ENCODE measurements at regions not wholly inside any gene's neighbourhood (a gene's known extent, or its start where the extent isn't known, plus 50 kb on each side); places are given as distances from the start of the nearest gene placed in this dataset.

GRCh38 chr9:107064378-107064777 is 201.4 kb downstream of the ZNF462 start:
- DNase-seq, result no peak

GRCh38 chr9:107065549-107065948 is 202.6 kb downstream of the ZNF462 start:
- no peak for DNase-seq

DNA sequence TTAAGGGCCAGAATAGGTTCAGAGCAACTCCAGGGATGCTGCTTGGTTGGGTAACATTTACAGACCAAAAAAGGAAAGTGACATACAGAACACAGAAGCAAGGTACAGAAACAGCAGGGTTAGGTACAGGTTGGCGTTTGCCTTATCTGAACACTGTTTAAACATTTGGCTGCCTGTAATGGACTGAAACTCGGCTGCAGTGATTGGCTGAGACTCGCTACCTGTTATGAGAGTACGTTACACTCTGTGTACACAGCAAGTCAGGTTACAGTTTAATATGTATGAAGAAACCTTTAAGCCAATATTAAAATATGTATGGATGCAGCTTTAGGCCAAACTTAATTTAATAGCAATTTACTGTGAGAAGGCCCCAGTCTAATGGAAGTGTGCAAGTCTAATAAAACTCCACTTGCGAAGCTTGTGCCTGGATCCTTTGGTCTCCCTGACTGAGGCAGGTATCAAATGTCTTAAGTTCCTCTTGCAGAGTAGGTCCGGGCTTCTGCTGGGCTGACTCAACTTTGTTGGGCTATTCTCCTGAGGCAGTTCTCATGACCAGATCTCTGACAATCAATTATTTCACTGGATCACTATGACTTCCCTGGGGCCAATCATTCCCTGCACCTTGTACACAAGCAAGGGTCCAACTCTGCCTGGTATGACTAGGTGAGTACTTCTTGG is 204.9 kb downstream of the ZNF462 start:
- no peak for DNase-seq

DNA sequence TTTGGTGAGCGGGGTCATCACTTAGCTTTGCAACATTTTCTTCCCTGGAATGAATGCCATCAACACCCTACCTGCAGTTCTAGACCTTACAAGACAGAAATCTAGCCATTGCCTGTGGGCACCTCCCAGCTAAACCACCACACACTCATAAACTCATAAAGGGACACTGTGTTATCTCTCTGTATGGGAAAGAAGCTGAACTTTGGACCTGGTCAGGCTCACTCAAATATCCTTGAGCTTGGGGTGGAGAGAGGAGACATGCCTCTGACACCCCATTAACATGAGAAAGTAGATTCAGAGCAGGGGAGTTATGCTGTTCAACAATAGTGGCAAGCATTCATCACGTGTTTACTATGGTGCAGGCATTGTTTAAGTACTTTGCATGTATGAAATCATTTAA is 205.6 kb downstream of the ZNF462 start:
- no peak for DNase-seq

DNA sequence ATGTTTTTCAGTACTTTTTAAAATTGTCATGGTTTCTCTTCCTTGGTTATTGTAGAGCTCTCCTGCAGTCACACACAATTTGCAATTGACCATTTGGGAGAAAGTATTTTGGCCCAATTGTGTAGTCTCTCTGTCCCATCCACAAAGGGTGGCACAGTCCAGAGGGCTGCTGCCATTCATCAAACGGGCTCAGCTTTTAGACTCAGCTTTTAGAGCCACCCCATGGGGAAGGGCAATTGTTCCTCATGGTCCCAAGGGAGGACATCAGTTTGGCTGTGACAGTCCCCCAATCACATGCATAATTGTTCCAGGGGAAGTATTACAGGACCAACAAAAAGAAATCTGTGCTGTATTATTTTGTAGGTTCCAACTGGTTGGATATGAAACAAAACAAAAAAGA is 207.6 kb downstream of the ZNF462 start:
- DNase-seq, result no peak

GRCh38 chr9:107078061-107078460 is 205.0 kb upstream of the RAD23B start:
- no peak for DNase-seq

DNA sequence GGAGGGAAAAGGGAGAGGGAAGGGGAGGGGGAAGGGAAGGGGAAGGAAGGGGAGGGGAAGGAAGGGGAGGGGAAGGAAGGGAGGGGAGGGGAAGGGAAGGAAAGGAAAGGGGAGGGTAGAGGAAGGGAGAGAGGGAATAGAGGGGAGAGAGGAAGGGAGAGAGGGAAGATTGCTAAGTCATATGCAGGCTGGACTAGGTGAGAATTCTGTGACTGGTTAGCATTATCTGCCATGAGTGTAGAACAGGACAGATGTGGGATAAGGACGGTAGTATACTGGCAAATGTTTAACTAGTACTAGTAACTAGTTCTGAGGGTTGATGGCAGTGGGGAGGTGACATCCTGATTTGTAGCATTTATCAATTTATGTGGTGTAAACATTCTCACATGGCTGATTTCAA is 203.5 kb upstream of the RAD23B start:
- DNase-seq, result no peak

GRCh38 chr9:107080130-107080529 is 202.9 kb upstream of the RAD23B start:
- no peak for DNase-seq

DNA sequence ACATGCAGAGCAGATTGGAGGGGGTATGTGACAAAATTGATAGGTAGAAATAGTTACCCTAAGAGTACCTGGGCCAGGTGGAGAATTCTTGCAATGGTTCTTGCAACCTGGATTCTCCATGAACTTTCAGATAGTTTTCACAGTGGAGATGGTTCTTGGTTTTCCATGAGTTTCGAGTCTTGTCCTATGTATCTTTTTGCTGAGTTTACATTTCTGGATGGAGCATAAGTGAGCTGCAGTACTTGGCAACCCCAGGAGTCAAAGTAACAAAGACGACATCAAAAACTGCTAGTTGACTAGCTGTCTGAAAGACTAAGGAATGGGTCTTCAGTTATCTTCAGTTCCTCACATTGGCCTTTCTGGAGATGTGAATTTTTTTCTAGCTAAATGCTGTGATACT is 196.6 kb upstream of the RAD23B start:
- DNase-seq, result no peak

DNA sequence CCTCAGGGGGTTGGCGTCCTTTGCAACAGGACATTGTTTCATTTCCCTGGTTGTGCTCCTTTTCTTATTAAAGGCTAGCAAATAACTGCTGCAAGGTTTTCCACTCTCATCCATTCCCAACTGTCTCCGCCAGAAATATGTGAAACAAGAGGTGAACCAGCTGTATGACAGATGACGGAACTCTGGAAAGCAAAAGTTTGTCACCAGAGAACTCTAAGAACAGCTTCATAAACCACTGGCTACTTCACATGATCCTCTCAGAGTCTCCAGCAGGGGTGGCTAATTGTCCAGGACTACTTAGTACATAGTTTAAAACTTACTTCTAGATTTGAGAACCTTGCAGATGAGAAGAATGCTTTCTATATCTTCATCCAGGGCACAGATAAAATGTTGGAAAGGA is 195.9 kb upstream of the RAD23B start:
- DNase-seq, result no peak

- no peak for DNase-seq
These were observed 192.9 kb upstream of the RAD23B start for GRCh38 chr9:107090218-107090617.

DNA sequence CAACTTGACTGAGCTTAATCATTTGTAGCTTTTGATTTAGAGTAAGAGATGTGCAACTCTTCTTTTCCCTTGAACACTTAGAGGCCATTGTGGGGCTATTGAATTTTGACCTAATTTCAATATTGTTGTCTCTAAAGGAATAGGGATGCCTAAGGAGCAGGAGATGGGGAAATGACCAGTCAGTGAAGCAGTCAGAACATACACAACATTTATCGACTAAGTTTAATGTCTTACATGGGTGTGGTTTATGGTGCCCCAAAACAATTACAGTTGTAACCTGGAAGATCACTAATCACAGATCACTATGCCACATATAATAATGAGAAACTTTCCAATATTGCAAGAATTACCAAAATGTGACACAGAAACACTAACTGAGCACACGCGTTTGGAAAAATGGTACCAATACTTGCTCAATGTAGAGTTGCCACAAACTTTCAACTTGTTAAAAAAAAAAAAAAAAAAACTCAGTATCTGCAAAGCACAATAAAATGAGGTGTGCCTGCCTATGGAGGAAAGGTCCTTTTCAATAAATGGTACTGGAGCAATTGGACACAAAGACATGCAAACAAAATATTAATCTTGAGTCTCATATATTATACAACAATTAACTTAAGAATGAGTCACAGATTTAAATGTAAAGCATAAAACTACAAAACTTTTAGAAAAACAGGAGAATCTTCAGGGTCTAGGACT is 189.6 kb upstream of the RAD23B start:
- no peak for DNase-seq

- no peak for DNase-seq
These were observed 188.7 kb upstream of the RAD23B start for GRCh38 chr9:107094370-107094769.

DNA sequence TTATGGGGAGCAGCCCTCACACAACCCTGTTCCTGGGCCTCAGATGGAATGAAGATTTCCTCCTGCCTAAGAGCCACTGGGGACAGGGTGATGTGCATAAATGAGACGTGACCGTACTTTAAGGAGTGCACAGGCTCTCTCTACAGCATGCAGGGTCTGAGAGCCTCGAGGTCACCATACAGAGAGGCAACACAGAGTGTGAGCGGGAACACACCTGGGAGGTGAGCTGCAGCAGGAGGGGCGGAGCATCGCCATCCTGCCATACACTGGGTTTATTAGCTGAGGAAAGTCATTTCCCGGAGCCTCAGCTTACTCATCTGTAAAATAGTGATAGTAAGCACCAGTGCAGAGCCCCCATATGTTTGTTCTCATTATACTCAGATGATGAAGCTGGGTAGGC is 182.5 kb upstream of the RAD23B start:
- DNase-seq, result no peak

DNA sequence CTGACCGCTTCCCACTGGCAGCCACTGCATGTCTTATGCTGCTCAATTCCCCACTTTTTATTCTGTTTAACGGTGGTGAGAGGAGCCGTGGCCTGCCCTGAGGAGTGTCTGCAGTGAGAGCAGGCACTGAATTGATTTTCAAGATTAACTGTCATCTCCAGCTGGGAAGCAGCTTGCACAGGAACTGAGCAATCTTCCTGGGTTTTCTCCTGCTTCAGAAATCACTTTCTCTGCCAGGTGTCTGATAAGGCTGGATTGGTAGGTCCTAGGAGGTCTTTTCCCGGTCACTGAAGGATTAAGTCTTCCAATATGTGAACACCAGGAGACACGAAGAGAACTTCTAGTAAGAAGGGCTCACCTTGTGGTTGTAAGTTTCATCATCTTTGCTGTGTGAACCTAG is 181.1 kb upstream of the RAD23B start:
- no peak for DNase-seq

GRCh38 chr9:107103621-107104020 is 179.5 kb upstream of the RAD23B start:
- no peak for DNase-seq

- DNase-seq, result no peak
These were observed 177.3 kb upstream of the RAD23B start for GRCh38 chr9:107105784-107106183.

GRCh38 chr9:107106416-107106815 is 176.7 kb upstream of the RAD23B start:
- DNase-seq, result no peak

DNA sequence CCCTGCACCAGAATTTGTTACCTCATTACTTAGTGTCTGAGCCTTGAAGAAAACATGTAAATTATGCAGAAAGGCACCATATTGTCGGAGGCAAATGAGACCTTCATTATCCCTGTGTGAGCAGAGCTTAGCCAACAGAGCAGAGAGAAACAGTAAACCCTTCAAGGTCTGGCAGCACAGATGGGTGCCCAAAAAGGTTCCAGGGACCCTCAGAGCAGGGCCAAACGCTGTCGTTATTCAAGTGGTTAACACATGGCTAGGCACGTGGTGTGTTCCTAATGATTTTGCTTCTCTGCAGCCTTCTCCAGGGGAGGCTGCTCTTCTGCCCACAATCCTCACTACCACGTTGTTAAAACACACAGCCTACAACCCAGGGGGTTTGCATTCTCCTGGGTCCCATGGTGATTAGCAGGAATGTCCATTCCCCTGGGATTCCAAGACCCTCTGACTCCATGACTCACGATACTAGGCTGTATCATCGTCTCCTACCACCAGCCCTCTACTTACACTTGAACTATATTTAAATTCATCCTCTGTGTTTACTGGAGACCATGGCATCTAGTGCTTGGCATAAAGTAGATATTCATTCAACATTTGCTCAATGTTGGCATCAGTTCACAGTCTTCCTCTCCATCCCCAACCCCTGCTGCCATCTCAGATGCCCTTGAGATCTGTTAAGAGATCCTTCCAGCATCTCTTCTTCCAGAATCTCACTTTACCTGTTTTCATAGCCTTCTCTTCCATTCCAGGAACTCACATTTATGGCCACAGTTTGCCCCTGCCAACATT is 174.5 kb upstream of the RAD23B start:
- no peak for DNase-seq

- no peak for DNase-seq
These were observed 173.8 kb upstream of the RAD23B start for GRCh38 chr9:107109324-107109723.

DNA sequence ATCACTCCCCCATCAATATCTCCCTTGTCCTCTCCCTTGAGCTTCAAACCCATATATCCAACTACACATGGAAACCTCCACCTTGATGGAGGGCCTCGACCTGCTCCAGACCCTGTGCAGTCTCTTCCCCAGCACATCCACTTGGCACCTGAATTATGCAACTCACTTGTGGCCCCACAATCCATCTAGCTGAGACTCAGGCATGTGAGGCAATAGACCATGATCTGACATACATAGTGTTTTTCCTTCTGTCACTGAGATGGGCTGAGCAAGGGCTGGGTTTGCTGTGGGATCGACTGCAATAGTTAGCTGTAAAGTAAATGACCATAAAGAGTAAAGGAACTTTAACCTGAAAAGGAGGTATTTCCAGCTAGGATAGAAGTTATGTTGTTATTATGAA is 172.9 kb upstream of the RAD23B start:
- DNase-seq, result no peak

GRCh38 chr9:107112707-107113243 is 170.3 kb upstream of the RAD23B start:
- DNase-seq, result no peak

- DNase-seq, result no peak
These were observed 164.0 kb upstream of the RAD23B start for GRCh38 chr9:107118863-107119624.
